GM12864 (cell line): ENCODE measurements at regions not wholly inside any gene's neighbourhood (a gene's known extent, or its start where the extent isn't known, plus 50 kb on each side); places are given as distances from the start of the nearest gene placed in this dataset.

Experiments
- DNase-seq: peaks from one replicate; pipeline ENCODE4 v3.0.0-alpha.2; 2011; ENCODE audit warnings: low read depth
- H3K4me3 ChIP-seq: 2 replicates; pipeline ENCODE4 v1.5.1; 2011; ENCODE audit warnings: mild to moderate bottlenecking, low read depth, low read length, control low read depth
- TF ChIP-seq, protein P1 (sequence below): IDR thresholded peaks from 2 replicates; pipeline ENCODE4 v1.5.1; 2011; ENCODE audit warnings: low read depth, mild to moderate bottlenecking, moderate library complexity, low read length, control low read depth, inconsistent platforms; ENCODE audit errors: missing control alignments

DNA sequence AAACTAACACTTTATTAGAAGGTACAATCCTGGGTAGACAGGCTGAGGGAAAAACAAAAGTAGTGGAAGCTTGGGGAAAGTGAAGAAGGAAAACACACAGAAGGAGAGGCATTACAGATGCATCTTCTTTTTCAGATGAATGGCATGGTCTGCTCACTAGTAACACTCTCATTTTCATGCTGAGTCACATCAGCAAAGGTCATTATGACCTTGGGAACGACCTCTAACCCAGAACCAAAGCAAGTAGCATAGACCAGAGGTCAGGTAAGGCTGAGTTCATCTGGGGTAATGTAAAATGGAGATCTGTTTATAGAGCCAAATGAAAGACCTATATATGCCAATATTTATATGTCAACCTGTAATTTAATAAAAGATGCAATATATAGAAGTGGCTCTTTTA lies 294.4 kb upstream of the LRRTM4 start:
- no peak for DNase-seq
- H3K4me3 ChIP-seq, result no peak overlapping the region
- TF ChIP-seq, protein P1, sequence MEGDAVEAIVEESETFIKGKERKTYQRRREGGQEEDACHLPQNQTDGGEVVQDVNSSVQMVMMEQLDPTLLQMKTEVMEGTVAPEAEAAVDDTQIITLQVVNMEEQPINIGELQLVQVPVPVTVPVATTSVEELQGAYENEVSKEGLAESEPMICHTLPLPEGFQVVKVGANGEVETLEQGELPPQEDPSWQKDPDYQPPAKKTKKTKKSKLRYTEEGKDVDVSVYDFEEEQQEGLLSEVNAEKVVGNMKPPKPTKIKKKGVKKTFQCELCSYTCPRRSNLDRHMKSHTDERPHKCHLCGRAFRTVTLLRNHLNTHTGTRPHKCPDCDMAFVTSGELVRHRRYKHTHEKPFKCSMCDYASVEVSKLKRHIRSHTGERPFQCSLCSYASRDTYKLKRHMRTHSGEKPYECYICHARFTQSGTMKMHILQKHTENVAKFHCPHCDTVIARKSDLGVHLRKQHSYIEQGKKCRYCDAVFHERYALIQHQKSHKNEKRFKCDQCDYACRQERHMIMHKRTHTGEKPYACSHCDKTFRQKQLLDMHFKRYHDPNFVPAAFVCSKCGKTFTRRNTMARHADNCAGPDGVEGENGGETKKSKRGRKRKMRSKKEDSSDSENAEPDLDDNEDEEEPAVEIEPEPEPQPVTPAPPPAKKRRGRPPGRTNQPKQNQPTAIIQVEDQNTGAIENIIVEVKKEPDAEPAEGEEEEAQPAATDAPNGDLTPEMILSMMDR, result no peak

DNA sequence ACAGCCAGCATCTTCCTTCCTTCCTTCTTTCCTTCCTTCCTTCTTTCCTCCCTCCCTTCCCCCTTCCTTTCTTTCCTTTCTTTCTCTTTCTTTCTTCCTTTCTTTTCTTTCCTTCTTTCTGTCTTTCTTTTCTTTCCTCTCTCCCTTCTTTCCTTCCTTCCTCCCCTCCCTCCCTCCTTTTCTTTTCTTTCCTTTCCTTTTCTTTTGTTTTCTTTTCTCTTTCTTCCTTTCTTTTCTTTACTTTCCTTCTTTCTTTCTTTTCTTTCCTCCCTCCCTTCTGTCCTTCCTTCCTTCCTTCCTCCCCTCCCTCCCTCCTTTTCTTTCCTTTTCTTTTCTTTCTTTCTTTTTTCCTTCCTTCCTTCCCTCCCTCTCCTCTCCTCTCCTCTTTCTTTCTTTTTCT lies 296.0 kb upstream of the LRRTM4 start:
- TF ChIP-seq, protein P1, result no peak
- H3K4me3 ChIP-seq, result no peak overlapping the region
- no peak for DNase-seq

DNA sequence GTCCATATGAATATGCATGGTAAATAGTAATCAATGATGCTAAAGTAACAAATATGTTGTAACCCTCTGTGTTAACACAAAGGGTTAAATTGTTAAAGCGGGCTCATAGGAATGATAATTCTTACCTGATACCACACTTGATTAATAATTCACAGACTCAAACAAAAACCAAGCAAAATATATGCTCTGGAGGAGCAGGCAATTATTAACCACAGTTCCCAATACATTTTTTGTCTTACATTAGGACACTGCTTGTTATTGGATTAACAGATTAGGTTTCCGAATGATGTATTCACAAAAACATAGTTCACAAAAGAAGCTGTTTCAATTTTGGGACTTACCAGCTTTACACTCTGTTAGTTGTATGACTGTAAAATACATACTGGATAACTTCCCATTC lies 300.9 kb upstream of the LRRTM4 start:
- H3K4me3 ChIP-seq, result no peak overlapping the region
- no peak for DNase-seq
- TF ChIP-seq, protein P1, result no peak

DNA sequence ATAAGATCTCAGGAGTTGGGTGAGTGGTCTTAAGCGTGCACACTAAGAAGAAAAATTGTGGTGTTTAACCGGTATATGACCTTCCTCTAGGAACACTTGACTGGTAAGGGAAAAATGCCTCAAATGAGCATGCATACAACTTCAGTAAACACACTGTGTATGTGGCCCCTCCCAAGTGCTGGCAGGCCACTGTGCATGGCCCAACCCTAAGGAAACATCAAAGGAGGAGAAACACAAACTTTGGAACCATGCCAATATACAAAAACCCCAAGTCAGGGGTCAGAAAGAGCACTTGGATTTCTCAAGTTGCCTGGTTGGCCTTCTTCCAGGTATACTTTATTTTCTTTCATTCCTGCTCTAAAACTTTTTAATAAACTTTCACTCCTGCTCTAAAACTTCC lies 308.9 kb upstream of the LRRTM4 start:
- DNase-seq, result no peak
- H3K4me3 ChIP-seq, result no peak overlapping the region
- TF ChIP-seq, protein P1, result no peak

DNA sequence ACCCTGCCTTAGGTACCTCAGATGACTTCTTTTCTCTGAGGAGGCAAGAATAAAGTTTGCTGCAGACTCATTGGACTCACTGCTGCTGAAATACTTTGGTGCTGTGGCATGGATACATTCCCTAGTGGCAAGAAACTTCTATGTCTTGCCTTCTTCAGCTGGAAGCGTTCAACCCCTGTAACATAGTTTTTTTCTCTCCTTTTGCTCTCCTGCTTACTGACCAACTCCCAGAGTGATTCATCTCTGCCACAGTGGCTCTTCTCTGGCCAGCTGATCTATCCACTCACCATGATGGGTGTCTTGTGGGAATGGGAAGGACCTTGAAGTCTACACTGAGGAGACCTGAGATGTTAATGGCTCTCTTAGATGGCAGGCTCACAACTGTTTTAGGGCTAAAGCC lies 309.3 kb upstream of the LRRTM4 start:
- DNase-seq, result no peak
- H3K4me3 ChIP-seq, result no peak overlapping the region
- TF ChIP-seq, protein P1, result no peak

DNA sequence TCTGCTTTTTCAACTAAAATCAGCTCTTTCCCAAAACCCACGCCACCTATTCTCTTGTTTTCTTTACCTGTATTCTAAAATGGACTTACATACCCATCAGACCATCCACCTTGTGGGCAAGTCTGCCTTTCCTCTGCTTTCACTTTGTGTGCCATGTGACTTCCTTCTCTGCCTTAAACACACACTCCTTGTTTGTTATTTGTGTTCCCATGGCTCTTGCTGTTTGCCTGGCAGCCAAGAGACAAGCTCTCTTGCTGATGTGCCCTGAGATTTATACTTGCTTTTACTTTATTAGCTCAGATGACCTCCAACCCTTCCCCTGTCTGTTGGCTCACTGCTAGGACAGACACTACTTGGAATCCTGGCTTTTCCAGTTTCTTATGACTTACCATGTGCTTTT lies 309.7 kb upstream of the LRRTM4 start:
- TF ChIP-seq, protein P1, result no peak
- no peak for DNase-seq
- no peak overlapping the region for H3K4me3 ChIP-seq

DNA sequence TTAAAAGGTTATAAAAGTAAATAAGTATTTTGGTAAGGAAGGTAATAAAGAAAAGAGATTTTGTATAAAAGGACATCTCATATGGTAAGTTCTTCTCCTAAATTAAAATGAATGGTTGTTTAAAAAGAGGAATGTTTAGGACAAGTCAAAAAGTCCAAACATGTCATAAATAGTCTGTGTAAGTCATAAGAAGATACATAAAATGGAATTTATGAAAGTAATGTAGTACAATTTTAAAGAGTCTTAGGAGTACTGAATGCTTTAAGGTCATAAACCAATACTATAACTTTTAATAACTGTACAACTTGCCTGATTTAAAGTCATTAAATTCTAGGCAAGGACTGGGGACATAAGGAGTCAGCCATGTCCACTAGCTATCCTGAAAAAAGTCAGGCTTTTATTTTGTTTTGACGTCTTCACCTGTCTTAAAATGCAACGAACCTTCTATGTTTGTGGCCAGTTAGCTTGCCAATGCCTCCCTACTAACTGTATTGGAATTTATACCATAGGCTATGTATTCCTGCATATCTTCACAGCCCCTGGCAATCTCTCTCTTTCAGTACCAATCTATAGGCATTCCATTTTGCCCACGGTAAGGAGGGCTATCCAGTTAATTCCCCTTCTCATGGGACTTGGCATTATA lies 312.3 kb upstream of the LRRTM4 start:
- TF ChIP-seq, protein P1, result no peak
- no peak overlapping the region for H3K4me3 ChIP-seq
- DNase-seq, result no peak
